22Rv1 (cell line): ENCODE measurements at regions not wholly inside any gene's neighbourhood (a gene's known extent, or its start where the extent isn't known, plus 50 kb on each side); places are given as distances from the start of the nearest gene placed in this dataset.

Source experiments
- ZFX ChIP-seq: fragments of 450-650 bp; IDR thresholded peaks from 2 replicates; pipeline ENCODE4 v1.6.1; 2017; ENCODE audit warnings: antibody characterized with exemption, borderline replicate concordance
- TF ChIP-seq, protein P1 (sequence below): fragments of 450-650 bp; IDR thresholded peaks from 2 replicates; pipeline ENCODE4 v1.5.1; 2017; ENCODE audit warnings: mild to moderate bottlenecking

DNA sequence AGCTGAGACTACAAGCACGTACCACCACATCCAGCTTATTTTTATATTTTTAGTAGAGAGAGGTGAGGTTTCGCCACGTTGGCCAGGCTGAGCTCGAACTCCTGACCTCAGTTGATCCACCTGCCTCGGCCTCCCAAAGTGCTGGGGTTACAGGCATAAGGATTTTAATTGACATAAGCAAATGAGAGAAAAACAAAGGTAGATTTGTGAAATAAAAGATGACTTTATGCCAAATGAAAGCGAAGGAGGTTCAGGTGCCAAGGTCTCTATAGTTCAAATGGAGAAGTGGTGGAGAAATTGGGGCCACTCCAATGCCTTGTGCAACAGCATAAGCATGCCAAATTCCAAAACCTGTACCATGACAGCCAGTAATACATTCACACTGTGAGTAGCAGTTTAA, 180.6 kb downstream of the MREG start:
- TF ChIP-seq, protein P1, sequence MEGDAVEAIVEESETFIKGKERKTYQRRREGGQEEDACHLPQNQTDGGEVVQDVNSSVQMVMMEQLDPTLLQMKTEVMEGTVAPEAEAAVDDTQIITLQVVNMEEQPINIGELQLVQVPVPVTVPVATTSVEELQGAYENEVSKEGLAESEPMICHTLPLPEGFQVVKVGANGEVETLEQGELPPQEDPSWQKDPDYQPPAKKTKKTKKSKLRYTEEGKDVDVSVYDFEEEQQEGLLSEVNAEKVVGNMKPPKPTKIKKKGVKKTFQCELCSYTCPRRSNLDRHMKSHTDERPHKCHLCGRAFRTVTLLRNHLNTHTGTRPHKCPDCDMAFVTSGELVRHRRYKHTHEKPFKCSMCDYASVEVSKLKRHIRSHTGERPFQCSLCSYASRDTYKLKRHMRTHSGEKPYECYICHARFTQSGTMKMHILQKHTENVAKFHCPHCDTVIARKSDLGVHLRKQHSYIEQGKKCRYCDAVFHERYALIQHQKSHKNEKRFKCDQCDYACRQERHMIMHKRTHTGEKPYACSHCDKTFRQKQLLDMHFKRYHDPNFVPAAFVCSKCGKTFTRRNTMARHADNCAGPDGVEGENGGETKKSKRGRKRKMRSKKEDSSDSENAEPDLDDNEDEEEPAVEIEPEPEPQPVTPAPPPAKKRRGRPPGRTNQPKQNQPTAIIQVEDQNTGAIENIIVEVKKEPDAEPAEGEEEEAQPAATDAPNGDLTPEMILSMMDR, result no peak
- no peak for TF ChIP-seq ZFX
